Tongue (tissue), 1 donor: ENCODE measurements at regions not wholly inside any gene's neighbourhood (a gene's known extent, or its start where the extent isn't known, plus 50 kb on each side); places are given as distances from the start of the nearest gene placed in this dataset.
A peak's percentile ranks its signal among the peaks of the same experiment; 100 is the strongest.

Experiments
- DNase-seq: peaks from one replicate; pipeline ENCODE4 v3.0.0-alpha.2; 2015

- DNase-seq, result no peak
Observed at GRCh38 chr3:152959307-152959706, 124.4 kb downstream of the P2RY1 start.

DNA sequence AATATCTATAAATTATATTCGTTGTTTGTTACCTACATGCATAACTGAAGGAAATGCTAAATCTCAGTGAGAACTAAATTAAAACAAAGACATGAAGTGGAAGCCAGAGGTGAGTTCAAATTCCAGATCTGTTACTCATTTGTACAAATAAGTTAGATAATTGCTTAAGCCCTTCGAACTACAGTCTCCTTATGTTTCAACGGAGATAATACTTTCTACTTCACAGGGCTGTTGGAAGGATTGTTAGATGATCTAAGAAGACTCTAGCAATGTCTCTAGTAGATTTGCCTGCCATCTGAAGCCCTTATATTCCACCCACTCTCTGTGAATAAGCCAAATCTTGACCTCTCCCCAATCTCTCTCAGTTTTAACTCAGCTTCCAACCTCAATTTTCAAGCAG is 125.8 kb downstream of the P2RY1 start:
- no peak for DNase-seq

- peak; percentile 45 for DNase-seq
Observed at GRCh38 chr3:152961323-152961722, 126.4 kb downstream of the P2RY1 start.

- no peak for DNase-seq
Observed at GRCh38 chr3:152964911-152965609, 130.1 kb downstream of the P2RY1 start.

GRCh38 chr3:152968388-152969024 is 133.6 kb downstream of the P2RY1 start:
- no peak for DNase-seq

DNA sequence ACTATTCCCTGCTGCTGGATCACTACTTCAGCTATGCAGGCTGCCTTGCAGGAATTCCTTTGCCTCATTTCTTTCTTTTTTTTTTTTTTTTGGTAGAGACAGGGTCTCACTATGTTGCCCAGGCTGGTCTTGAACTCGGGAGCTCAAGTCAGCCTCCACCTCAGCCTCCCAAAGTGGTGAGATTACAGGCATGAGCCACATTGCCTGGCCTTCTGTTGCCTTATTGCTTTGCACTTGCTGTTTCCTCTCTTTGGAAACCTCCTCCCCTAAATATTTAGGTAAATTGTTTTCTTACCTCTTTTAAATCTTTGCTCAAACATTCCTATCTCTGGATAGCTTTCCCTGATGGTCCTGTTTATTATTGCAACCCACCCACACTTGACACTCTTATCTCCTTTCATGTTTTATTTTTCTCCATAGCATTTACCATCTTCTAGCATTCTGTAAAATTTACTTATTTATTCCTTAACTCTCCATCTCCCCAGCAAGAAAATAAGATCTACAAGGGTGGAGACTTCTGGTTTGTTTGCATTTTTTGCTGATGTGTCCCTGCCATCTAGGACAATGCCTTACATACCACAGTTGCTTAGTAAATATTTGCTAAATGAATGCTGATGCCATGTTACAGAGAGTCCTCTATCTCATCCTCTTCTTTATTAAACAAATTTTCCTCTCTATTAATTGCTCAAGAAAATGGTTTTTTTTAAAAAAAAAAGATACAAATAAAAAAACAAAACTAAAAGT is 134.8 kb downstream of the P2RY1 start:
- DNase-seq, result no peak

DNA sequence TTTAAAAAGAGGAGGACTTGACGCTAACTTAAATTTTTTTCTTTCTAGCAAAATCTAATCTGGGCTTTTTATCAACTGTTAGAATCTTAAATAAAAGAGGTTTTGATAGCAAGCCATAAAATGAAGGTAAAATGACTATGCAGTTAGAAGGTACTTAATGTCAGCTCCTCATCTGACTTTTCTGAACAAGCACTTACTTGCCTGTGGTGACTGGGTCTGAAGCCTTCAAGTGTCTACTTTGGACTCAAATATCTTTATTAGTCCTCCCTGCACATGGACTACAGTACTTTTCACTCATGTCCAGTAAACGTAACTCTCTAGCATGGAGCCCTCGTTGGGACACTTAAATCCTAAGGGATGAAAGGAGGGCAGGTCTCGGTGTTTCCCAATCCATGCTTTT is 135.9 kb downstream of the P2RY1 start:
- no peak for DNase-seq

GRCh38 chr3:152971880-152972279 is 136.9 kb downstream of the P2RY1 start:
- DNase-seq, result no peak

DNA sequence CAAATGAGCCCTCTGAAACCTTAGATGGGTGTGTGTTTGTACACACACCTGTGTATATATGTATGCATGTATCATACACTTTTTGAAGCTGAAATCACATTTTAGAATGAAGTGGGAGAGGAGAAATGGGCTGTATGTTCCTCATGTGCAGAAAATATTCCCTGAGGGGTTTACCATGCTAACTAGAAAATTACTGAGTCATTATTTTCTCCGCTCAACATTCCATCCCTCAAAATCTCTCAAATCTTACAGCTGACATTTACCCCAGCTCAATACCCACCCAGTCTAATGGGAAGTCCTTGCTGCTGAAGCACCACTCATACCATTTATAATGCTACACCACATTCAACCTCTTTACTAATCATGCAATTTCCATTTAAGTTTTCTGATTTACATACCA is 138.6 kb downstream of the P2RY1 start:
- DNase-seq, result no peak

- no peak for DNase-seq
Observed at GRCh38 chr3:152976239-152976638, 141.3 kb downstream of the P2RY1 start.

DNA sequence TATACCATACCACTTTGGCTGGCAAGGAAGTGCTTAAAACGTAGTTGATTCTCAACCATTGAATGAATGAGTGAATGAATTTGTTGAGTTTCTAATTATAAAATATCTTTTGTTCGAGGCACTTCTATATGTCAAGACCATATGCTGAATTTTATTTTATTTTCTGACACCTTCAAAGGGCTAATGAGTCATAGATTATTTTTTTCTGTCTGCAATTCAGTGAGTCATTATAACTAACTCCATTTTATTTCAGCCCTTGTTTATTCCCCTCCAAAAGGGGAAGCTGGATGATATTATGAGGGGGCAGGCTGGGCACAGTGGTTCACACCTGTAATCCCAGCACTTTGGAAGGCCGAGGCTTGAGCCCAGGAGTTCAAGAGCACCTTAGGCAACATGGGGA is 142.4 kb downstream of the P2RY1 start:
- DNase-seq, result no peak

GRCh38 chr3:152978152-152978551 is 143.2 kb downstream of the P2RY1 start:
- no peak for DNase-seq

- DNase-seq, result no peak
Observed at GRCh38 chr3:152997526-152997925, 162.6 kb downstream of the P2RY1 start.

DNA sequence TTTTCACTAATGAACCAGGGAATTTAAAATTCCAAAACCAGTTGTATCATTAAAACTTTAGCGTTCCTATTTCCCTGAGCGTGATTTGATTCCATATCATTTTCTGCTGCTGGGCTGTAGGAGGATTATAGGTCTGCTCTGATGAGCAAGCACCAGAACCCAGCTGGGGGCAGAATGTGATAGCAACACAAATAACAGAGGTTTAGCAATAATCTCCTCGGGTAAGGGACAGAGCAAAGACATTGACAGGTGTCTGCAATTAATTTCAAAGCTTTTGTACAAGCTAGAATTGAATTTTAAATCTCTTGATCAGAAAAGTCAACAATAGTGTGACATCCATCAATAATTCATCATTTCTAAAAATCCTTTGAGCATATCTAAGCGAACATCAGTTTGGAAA is 163.4 kb upstream of the RAP2B start:
- no peak for DNase-seq

DNA sequence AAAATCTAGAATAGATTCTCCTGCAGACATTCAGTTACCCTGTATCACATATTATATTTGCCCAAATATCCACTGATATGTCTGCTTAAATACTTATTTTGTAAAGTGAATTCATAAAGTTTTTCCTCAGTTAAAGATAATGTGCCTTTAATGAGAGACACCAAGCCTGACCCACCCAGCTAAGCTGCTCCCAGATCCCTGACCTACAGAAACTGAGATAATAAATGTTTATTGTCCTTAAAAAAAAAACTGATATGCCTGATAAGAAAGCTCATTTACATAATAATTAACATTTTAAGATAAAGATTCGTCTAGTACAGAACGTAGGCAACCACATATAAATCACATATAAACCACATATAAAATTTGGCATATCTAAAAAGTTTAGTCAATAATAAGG is 161.7 kb upstream of the RAP2B start:
- DNase-seq, result no peak

DNA sequence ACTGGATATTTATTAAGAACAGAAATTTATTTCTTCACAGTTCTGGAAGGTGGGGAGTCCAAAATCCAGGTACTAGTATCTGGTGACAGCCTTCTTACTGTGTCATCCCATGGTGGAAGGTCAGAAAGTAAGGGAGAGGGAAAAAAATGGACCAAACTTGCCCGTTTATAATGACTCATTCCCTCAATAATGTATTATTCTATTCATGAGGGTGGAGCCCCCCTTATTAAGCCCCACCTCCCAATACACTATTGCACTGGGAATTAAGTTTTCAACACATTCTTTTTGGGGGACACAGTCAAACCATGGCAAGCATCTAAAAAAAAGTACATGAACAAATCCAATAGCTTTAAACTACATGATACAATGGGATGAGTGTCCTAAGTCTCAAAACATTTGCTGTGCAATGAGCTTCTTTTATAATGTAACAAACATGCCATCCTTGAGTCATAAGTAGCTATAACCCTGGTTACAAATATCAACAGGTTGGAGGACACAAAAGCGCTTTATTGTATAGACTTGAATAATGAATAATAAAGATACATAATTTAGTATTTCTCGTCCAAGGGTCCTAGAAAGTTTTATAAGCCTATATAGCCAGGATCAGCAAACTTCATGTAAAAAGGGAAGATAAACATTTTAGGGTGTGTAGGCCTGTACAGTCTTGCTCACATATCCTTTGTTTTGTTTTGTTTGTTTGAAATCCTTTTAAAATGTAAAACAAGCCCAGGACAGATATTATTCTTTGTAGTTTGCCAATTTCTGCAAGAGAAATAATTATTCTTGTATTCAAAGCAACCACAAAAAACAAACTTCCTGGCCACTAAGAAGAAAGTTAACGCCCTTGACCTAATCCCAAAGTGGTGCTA is 160.6 kb upstream of the RAP2B start:
- no peak for DNase-seq

DNA sequence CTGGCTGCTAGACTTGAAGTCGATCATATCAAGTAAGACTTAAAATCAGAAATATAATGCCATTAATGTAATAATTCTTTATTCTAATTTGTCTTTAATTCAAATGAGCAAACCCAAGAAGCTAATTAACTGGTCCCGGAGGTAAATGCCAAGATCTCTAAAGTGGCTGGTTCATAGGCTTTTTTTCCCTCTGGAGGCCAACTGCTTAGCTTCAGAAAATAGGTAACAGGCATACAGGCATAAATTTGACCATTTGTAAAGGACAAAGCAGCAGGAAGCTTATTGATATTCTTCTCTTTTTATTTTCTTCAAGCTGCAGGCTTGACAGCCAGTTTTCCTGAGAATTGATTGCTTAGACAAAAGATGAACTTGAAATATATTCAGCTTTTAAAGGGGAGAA is 158.6 kb upstream of the RAP2B start:
- DNase-seq, result no peak

- no peak for DNase-seq
Observed at GRCh38 chr3:153003862-153004261, 158.2 kb upstream of the RAP2B start.

- DNase-seq, result no peak
Observed at GRCh38 chr3:153008226-153008625, 153.8 kb upstream of the RAP2B start.

GRCh38 chr3:153023896-153024295 is 138.1 kb upstream of the RAP2B start:
- no peak for DNase-seq

GRCh38 chr3:153026026-153026425 is 136.0 kb upstream of the RAP2B start:
- DNase-seq, result peak; percentile 64

DNA sequence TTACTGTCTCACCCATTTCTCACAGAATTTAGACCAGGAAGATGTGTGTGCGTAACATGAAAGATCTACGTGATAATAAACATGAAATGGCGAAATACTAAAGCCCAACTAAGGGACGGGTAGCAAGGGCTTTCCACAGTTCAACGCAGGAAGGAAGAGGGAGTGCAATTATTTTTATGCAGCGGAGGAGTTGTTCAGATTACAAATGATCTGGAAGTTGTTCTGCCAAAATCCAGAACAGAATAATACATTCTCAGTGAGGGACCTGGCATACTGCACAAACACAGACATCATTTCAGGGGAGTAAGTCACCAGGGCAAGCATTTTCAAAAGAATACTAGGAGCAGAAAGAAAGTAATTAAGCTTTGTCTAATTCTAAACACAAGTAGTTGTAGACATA is 133.6 kb upstream of the RAP2B start:
- DNase-seq, result peak; percentile 14

- DNase-seq, result peak; percentile 96
Observed at GRCh38 chr3:153029350-153029749, 132.7 kb upstream of the RAP2B start.
